Globus pallidus (tissue), 1 donor: ENCODE measurements at regions not wholly inside any gene's neighbourhood (a gene's known extent, or its start where the extent isn't known, plus 50 kb on each side); places are given as distances from the start of the nearest gene placed in this dataset.
"Not testable (repeated sequence)": the region's sequence is repeated elsewhere in the genome, so short reads cannot be mapped to it uniquely, and the experiment has no call there.

Source experiments
- DNase-seq: peaks from one replicate; pipeline ENCODE4 v3.0.0-alpha.2; 2015; ENCODE audit warnings: low spot score

- no peak for DNase-seq
Measured at GRCh38 chr2:138931284-138932256, 151.4 kb upstream of the NXPH2 start.

- DNase-seq = no peak
Measured at GRCh38 chr2:138930571-138930970, 150.4 kb upstream of the NXPH2 start.

DNA sequence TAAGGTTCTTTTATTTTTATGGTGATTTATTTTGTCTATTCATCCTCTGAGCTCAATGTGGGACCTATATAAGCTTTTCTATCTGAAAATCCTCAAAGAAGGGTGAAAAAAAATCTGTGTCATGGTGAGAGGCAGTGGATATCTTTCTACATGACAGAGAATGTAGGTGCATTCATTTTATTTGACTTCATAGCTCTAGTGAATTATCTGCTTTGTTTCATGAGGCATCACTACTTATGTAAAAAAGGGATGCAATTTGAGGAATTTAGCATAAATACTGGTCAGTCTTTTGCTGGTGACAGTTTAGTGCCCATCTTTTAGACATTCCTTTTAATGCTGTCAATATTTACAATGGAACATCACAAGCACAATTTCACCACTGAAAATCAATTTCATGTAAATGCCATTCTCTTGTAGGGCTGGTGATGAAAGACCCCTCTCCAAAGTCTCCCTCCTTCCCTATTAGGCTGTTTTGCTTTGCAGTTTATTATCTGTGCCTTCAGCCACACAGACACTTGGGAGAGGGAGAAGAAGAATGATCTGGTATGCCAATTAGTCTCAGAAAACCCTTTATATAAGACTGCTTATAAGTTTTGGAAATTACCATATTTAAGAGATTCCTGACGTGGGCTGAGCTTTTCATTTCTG lies 148.3 kb upstream of the NXPH2 start:
- DNase-seq = no peak

DNA sequence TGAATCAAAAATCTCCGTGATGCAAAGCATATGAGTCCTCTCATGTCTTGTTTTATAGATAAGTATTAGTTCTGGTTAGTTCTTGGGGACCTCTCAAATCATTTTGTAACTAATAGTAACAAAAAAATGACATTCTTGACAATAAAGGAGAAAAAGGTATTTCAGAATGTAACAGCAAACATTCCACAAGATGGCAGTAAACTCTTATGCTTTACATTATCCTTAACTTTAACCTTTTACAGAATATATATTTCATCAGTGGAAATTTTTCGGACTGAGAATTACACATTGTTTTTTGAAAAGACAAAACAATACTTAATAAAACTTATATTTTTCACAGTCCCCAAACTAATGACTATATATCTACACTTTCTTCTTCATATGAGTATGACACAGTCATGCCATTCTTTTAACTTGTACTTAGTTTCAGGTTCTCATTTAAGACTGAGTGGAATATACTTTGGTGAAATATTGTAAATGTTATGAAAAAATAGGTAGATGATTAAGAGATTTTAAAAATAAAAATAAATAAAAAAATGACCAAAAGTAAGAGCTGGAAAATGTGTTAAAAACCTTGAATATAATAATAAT lies 142.9 kb upstream of the NXPH2 start:
- DNase-seq = no peak

DNA sequence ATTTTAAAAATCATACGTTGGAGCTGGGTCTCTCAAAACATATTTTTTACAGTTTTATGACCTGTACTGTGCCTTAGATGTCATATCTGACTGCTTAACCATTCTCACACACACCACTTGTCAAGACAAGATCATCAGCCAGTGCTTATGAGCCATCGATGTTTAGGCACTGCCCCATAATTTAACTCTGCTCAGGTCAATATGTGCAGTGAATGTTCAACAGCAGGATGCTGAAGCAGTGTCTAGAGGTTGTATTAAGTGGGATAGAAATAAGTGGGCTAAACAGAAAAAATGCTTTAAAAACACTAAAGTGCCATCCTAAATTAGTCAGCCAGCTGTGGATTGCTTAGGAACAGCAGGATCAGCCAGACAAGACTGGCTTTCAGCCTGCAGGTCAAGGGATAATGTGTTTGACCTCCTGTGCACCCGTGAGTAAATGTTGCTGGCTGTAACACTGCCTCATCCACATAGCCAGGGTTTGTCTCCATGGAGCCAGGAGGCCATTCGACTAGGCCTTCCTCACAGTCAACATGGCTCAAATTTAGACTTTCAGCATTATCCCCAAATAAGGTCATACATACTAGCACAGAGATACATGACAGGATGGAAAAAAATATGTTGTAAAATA lies 139.0 kb upstream of the NXPH2 start:
- DNase-seq = no peak

- no peak for DNase-seq
Measured at GRCh38 chr2:138910427-138910826, 130.2 kb upstream of the NXPH2 start.

DNA sequence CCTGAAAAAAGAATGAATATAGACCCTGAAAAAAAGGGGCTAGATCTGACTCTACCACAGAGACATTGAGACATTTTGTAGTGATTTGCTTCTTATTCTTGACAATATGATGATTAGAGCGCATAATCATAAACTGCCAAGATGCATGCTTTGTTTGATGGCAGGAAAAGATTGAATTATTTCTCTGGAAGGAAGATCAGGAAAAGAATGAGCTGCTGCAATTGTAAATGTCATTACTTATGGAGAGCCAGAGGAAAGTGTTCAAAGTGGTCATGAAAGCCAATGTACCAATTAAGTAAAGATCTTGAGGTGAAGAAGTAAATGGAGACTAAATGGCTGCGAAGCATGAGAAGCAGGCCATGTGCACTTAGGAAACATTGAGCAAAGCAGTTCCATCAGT lies 126.4 kb upstream of the NXPH2 start:
- DNase-seq = no peak

GRCh38 chr2:138902239-138902871 lies 122.2 kb upstream of the NXPH2 start:
- DNase-seq = no peak

DNA sequence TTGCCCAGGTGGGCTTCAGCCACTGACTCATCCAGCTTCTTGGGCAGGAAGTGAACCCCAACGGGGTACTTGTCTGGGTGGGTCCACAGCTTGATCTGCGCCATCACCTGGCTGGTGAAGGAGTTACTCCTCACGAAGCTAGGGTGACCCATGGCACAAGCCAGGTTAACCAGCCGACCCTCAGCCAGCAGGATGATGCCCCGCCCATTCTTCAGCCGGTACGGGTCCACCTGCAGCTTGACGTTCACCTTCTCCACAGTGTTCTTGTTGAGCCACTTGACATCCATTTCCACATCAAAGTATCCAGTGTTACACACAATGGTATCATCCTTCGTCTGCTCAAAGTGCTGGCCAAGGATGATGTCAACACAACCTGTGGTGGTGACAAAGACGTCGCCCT lies 121.3 kb upstream of the NXPH2 start:
- no peak for DNase-seq

- DNase-seq = no peak
Measured at GRCh38 chr2:138898855-138899254, 118.7 kb upstream of the NXPH2 start.

DNA sequence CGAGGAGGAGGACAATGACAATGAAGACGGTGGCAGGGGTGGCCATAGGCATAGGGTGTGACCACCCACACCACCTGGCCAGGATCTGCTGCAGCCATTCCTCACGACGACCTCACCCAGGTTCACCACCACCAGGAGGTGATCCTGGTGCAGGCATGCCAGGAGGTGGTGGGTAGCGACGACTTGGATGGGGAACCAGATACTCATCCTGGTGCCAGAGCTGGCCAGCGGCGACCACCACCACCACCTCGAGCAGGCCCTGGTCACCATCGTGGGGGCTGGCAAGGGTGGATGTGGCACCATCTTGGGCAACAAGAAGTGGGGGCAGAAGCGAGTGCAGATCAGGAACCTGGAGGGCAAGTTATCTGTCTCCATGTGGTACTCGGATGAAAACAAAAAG lies 117.1 kb upstream of the NXPH2 start:
- DNase-seq = no peak

GRCh38 chr2:138893746-138894145 lies 113.6 kb upstream of the NXPH2 start:
- no peak for DNase-seq

DNA sequence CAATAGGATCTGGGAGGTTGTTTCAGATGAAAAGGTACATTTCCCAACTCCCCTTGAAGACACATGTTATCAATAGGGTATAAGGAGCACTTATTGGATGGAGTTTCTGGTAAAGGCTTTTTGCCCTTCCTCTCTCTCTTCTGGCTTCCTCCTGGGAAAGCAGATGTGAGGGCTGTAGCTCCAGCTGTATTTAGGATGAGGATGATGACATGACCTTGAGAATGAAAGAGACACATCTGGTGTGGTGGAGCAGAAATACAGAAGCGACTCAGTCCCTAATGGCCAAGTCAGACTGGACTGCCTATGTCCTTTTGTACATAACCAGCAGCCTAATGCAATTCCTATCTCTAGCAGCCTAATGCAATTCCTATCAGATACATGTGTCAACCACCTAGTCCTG lies 100.9 kb upstream of the NXPH2 start:
- DNase-seq = no peak

DNA sequence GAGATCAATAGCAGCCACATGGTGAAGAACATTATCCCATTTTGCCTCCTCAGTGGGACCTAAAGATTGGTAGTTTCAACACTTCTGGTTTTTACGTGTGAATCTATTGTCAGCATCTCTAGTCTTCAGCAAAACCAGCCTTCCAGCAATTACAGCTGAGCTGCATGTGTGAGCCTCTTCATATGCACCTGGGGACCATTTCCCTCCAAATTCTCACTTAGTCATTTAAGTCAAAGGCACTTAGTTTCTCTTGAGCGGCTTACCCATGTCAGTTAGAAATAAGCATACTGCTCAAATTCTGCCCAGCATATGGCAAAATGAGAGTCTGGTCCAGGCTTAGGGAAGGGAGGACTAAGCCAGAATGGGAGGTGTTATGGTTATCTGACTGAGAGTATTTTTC lies 99.7 kb upstream of the NXPH2 start:
- DNase-seq = no peak

- DNase-seq = no peak
Measured at GRCh38 chr2:138877421-138877820, 97.2 kb upstream of the NXPH2 start.

DNA sequence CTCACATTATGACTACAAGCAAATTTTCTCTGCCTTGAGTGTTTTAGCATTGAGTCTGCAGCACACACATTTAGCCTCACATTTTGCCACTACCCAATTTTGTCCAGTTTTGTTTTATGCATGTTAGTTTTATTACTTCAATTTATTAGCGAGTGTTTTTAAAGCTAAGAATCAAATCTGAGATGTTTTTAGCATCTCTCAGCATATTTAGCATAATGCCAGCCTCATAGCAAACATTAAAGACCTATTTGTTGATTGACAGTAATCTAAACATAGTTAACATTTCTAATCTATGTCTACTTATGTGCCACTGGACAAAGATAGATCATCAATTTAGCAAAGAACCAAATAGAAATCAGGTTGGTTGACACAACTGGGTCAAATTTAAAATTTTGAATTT lies 94.1 kb upstream of the NXPH2 start:
- no peak for DNase-seq

DNA sequence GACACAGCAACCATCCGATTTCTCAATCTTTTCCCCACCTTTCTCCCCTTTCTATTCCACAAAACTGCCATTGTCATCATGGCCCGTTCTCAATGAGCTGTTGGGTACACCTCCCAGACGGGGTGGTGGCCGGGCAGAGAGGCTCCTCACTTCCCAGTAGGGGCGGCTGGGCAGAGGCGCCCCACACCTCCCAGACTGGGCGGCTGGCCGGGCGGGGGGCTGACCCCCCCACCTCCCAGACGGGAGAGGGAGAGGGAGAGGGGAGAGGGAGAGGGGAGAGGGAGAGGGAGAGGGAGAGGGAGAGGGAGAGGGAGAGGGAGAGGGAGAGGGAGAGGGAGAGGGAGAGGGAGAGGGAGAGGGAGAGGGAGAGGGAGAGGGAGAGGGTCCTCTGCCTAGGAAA lies 91.9 kb upstream of the NXPH2 start:
- not testable (repeated sequence) for DNase-seq

GRCh38 chr2:138871312-138871711 lies 91.1 kb upstream of the NXPH2 start:
- DNase-seq = no peak

DNA sequence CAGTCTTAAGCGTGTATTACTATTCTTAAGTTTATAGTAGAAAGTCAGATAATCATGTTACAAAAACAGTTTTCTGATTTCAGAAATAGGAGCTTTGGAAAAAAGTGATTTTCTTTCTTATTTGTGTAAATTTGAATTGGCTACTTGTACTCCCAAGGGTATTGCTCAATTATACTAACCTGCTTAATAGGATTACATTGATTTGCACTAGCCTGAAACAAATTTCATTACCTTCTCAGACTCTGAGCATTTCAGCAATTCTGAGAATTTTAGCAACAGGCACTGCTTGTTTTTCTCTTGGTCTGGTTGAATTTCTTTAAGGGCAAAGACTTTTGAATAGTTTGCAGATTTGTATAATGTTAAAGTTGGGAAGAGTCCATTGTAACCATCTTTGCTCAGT lies 87.2 kb upstream of the NXPH2 start:
- no peak for DNase-seq

GRCh38 chr2:138866797-138867196 lies 86.6 kb upstream of the NXPH2 start:
- no peak for DNase-seq

DNA sequence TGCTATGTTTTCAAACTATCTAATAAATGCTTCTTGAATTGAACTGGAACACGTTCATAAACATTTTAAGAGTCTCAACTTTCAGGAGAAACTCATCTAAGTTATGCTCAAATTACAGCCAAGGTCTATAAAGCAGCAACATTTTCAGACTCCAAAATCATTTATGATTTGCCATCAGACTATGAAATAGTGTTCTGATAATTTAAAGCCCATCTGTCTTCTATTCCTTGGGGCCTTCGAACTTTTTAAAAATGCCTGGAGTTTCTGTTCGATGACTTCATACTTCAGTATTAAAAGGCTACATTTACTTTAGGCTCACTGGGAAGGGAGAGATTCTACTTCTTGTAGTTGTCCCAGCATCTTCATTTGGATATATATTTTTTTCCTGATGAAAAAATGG lies 73.6 kb upstream of the NXPH2 start:
- no peak for DNase-seq

- DNase-seq = no peak
Measured at GRCh38 chr2:138853296-138853695, 73.1 kb upstream of the NXPH2 start.
